ENCODE measurements at regions not wholly inside any gene's neighbourhood (a gene's known extent, or its start where the extent isn't known, plus 50 kb on each side); places are given as distances from the start of the nearest gene placed in this dataset.

DNA sequence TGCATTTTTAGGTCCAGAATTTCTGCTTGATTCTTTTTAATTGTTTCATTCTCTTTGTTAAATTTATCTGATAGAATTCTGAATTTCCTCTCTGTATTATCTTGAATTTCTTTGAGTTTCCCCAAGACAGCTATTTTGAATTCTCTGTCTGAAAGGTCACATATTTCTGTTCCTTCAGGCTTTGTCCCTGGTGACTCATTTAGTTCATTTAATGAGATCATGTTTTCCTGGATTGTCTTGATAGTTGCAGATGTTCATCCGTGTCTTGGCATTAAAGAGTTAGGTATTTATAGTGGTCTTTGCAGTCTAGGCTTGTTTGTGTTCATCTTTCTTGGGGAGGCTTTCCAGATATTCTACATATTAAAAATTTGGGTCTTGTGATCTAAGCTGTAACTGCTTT lies 694.8 kb upstream of the CCDC179 start:
- no peak for DNase-seq (ENCODE audit: low read depth)
- in situ Hi-C loops (cut with HindIII; ENCODE audit: low sequenced_read_pairs): no loop called here
- TF ChIP-seq, protein P1, sequence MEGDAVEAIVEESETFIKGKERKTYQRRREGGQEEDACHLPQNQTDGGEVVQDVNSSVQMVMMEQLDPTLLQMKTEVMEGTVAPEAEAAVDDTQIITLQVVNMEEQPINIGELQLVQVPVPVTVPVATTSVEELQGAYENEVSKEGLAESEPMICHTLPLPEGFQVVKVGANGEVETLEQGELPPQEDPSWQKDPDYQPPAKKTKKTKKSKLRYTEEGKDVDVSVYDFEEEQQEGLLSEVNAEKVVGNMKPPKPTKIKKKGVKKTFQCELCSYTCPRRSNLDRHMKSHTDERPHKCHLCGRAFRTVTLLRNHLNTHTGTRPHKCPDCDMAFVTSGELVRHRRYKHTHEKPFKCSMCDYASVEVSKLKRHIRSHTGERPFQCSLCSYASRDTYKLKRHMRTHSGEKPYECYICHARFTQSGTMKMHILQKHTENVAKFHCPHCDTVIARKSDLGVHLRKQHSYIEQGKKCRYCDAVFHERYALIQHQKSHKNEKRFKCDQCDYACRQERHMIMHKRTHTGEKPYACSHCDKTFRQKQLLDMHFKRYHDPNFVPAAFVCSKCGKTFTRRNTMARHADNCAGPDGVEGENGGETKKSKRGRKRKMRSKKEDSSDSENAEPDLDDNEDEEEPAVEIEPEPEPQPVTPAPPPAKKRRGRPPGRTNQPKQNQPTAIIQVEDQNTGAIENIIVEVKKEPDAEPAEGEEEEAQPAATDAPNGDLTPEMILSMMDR (IDR thresholded peaks at IDR 0.05; ENCODE audit: low read depth, low read length, missing control alignments): no peak
- no peak overlapping the region for H3K4me3 ChIP-seq (ENCODE audit: low read depth, low read length)

DNA sequence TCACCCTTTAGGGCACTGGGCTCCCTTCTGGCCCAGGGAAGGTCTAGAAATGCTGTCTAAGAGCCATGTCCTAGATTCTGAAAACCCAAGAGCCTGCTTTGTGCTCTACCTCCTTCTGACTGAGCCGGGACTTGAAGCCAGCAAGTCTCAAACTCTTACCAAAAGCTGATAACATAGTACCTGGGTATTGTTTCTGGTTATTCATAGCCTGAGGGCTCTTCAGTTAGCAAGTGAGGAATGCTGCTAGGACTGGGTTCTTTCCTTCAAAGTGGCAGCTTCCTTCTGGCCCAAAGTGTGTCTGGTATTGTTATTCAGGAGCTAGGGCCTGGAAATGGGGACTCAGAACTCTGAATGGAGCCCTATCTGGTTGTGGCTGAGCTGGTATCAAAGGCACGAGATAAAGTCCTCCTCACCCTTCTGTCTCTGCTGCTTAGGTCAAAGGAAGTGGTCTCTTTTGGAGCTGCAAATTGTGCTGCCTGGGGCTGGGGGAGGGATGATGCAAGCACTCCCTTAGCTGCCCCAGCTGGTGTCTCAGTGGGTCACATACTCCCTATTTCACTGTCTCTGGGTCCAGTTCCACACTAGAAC lies 696.0 kb upstream of the CCDC179 start:
- TF ChIP-seq, protein P1 (IDR thresholded peaks at IDR 0.05; ENCODE audit: low read depth, low read length, missing control alignments): no peak
- in situ Hi-C loops (cut with HindIII; ENCODE audit: low sequenced_read_pairs): no loop called here

DNA sequence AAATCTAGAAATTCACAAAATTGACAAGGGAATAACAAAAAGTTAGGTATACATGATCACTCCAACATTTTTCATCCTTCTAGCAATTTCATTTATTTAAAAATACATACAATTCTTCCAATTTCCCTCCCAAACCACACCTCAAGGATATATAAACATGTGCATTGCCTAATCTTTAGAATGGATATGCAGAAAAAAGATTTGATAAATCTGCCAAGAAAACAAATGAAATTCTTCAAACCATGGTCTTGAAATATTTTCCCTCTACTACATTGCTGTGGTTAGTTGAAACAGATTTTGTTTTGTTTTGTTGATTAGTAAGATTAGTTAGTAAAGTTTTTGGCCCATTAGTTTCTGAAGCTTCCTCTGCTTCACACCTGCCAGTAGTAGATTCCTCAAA lies 703.3 kb upstream of the CCDC179 start:
- TF ChIP-seq, protein P1 (IDR thresholded peaks at IDR 0.05; ENCODE audit: low read depth, low read length, missing control alignments): no peak
- in situ Hi-C loops (cut with HindIII; ENCODE audit: low sequenced_read_pairs): no loop called here
- no peak overlapping the region for H3K4me3 ChIP-seq (ENCODE audit: low read depth, low read length)
- no peak for DNase-seq (ENCODE audit: low read depth)

More for the DNA sequence above, 696.0 kb upstream of the CCDC179 start:
- DNase-seq (ENCODE audit: low read depth): no peak
- no peak overlapping the region for H3K4me3 ChIP-seq (ENCODE audit: low read depth, low read length)

DNA sequence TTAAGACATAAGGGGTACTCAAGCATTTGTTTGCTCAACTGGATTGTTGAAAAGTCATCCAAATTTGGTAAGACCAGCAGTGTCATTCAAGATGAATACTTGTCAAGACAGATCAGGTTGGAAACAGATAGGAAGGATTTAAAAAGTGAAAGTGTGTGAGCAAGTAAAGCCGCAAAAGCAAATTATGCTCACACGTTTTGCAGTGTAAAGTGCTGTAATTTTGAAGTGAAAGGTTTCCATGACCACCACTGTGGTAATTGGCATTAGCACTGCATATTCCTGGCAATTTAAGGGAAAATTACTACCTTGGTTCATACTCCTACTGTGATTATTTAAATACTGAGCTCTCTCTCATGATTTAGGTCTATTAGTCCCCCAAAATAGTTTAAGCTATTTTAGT lies 704.1 kb upstream of the CCDC179 start:
- H3K4me3 ChIP-seq (ENCODE audit: low read depth, low read length): no peak overlapping the region
- TF ChIP-seq, protein P1 (IDR thresholded peaks at IDR 0.05; ENCODE audit: low read depth, low read length, missing control alignments): no peak
- DNase-seq (ENCODE audit: low read depth): no peak
- in situ Hi-C loops (cut with HindIII; ENCODE audit: low sequenced_read_pairs): no loop called here

DNA sequence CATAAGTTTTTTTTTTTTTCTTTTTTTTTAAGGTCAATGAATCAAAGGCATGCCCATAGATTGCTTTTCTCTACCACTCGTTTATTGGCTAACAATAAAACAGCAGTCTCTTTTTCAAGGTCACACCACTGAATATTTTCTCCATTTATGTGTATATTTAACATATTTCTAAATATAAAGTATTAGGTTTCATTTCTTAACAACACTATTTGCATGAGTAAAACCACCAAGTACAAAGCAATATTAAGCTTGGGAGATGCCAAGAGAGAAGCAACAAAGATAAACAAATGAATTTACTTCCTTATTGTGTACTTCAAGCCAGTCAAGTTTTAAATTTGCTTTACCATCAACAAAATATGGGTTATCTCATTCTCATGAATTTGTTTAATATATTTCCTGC lies 708.9 kb upstream of the CCDC179 start:
- TF ChIP-seq, protein P1 (IDR thresholded peaks at IDR 0.05; ENCODE audit: low read depth, low read length, missing control alignments): no peak
- H3K4me3 ChIP-seq (ENCODE audit: low read depth, low read length): no peak overlapping the region
- in situ Hi-C loops (cut with HindIII; ENCODE audit: low sequenced_read_pairs): no loop called here
- no peak for DNase-seq (ENCODE audit: low read depth)

DNA sequence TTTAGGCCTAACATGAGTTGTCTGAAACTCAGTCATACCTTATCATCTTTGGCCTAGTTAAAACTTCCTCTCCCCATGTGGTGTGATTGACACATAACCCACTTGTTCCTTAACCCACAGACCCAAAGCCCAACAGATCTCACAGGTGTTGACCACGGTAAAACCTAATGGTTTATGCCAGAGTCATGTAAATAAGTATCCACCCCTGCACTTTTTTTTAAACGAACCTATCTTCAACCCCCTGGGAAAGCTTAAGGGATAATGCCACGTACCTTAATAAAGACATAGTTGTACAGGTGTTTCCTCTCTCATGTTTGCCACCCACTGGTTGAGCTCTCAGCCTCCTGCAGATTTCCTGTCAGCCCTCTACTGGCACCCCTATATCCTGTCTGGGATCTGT lies 709.3 kb upstream of the CCDC179 start:
- in situ Hi-C loops (cut with HindIII; ENCODE audit: low sequenced_read_pairs): no loop called here
- TF ChIP-seq, protein P1 (IDR thresholded peaks at IDR 0.05; ENCODE audit: low read depth, low read length, missing control alignments): no peak
- no peak overlapping the region for H3K4me3 ChIP-seq (ENCODE audit: low read depth, low read length)

More for the DNA sequence above, 709.3 kb upstream of the CCDC179 start:
- DNase-seq (ENCODE audit: low read depth): no peak
